OCI-LY3 (cell line): ENCODE measurements at regions not wholly inside any gene's neighbourhood (a gene's known extent, or its start where the extent isn't known, plus 50 kb on each side); places are given as distances from the start of the nearest gene placed in this dataset.
"Not testable (repeated sequence)": the region's sequence is repeated elsewhere in the genome, so short reads cannot be mapped to it uniquely, and the experiment has no call there.

Experiments
- H2AFZ ChIP-seq: fragments of 200-600, 300-600 bp; shearing (Covaris generic); 2 replicates; pipeline ENCODE4 v1.6.0; 2014; ENCODE audit warnings: antibody characterized with exemption, low read depth, low read length
- H3K27ac ChIP-seq: fragments of 200-600, 300-600 bp; sonication (generic); 2 replicates; pipeline ENCODE4 v1.5.1; 2014; ENCODE audit warnings: mild to moderate bottlenecking, low read length, moderate library complexity, mixed read lengths
- H3K27me3 ChIP-seq: fragments of 200-600, 300-600 bp; sonication (generic); 2 replicates; pipeline ENCODE4 v1.6.1; 2014; ENCODE audit warnings: low read depth, low read length, mixed read lengths
- H3K36me3 ChIP-seq: fragments of 200-600, 300-600 bp; sonication (generic); replicated peaks from 2 replicates; pipeline ENCODE3; 2014; ENCODE audit warnings: low read depth, low read length, mixed read lengths
- H3K4me1 ChIP-seq: fragments of 300-600, 200-600 bp; sonication (generic); 2 replicates; pipeline ENCODE4 v1.6.1; 2014; ENCODE audit warnings: low read length, mixed read lengths
- H3K4me2 ChIP-seq: fragments of 200-600, 300-600 bp; sonication (generic); 2 replicates; pipeline ENCODE4 v1.6.1; 2014; ENCODE audit warnings: low read length, mixed read lengths
- H3K4me3 ChIP-seq: fragments of 300-600, 200-600 bp; sonication (generic); 2 replicates; pipeline ENCODE4 v1.5.1; 2014; ENCODE audit warnings: antibody characterized with exemption, mild to moderate bottlenecking, low read length, moderate library complexity
- H3K79me2 ChIP-seq: fragments of 300-600, 200-600 bp; shearing (Covaris generic); 2 replicates; pipeline ENCODE4 v1.6.1; 2014; ENCODE audit warnings: mild to moderate bottlenecking, low read length, mixed read lengths
- H3K9ac ChIP-seq: fragments of 300-600, 200-600 bp; shearing (Covaris generic); 2 replicates; pipeline ENCODE4 v1.6.0; 2014; ENCODE audit warnings: mild to moderate bottlenecking, low read length, moderate library complexity
- H3K9me3 ChIP-seq: fragments of 200-600, 300-600 bp; shearing (Covaris generic); 2 replicates; pipeline ENCODE4 v1.6.1; 2014; ENCODE audit warnings: low read length, mixed read lengths; ENCODE audit not compliant: insufficient read depth
- H4K20me1 ChIP-seq: fragments of 200-600, 300-600 bp; sonication (generic); 2 replicates; pipeline ENCODE4 v1.6.1; 2016; ENCODE audit warnings: low read length, mixed read lengths; ENCODE audit not compliant: insufficient read depth
- CTCF ChIP-seq: fragments of 200-600, 300-600 bp; sonication (generic); IDR thresholded peaks from 2 replicates; pipeline ENCODE4 v1.5.1; 2014; ENCODE audit warnings: antibody characterized with exemption, low read length, low read depth
- EZH2phosphoT487 ChIP-seq: fragments of 200-600 bp; shearing (Covaris generic); IDR thresholded peaks from 2 replicates; pipeline ENCODE4 v1.6.1; 2018; ENCODE audit warnings: antibody characterized with exemption, mixed run types, low read depth

- Histone ChIP-seq H3K9me3 (no peaks in the 10 kb centered on the region), H3K4me1 (0 out of 2 replicates have a peak, but pooled peaks cover 3% of the 10 kb centered on the region), H4K20me1 (no peaks in the 10 kb centered on the region), H3K36me3 (no peaks in the 10 kb centered on the region), H3K27me3 (no peaks in the 10 kb centered on the region), H3K9ac (no peak overlapping the region), H3K4me3 (no peak overlapping the region), H3K4me2 (no peak overlapping the region), H3K79me2 (no peaks in the 10 kb centered on the region), H2AFZ (no peak overlapping the region), H3K27ac (no peak overlapping the region)
- TF ChIP-seq CTCF (no peak), EZH2phosphoT487 (no peak)
Measured at GRCh38 chr3:166986000-166986399, 394.1 kb downstream of the ZBBX start.

GRCh38 chr3:166975796-166976195 lies 404.3 kb downstream of the ZBBX start:
- not testable (repeated sequence) for H3K4me2 ChIP-seq, H3K4me3 ChIP-seq, H3K27ac ChIP-seq, H4K20me1 ChIP-seq, H3K9ac ChIP-seq, H3K4me1 ChIP-seq, H3K9me3 ChIP-seq, H3K27me3 ChIP-seq, H3K36me3 ChIP-seq, H3K79me2 ChIP-seq, H2AFZ ChIP-seq

GRCh38 chr3:166967714-166968113 lies 412.4 kb downstream of the ZBBX start:
- not testable (repeated sequence) for H3K4me3 ChIP-seq, H3K27me3 ChIP-seq, H3K4me1 ChIP-seq

GRCh38 chr3:166962911-166963310 lies 417.2 kb downstream of the ZBBX start:
- no peak overlapping the region for H2AFZ ChIP-seq
- no peak overlapping the region for H3K9ac ChIP-seq
- H3K9me3 ChIP-seq: no peaks in the 10 kb centered on the region
- H3K27ac ChIP-seq: no peak overlapping the region
- H3K36me3 ChIP-seq: no peaks in the 10 kb centered on the region
- H3K4me3 ChIP-seq: no peak overlapping the region
- 0 out of 2 replicates have a peak, but pooled peaks cover 2% of the 10 kb centered on the region for H3K4me1 ChIP-seq
- TF ChIP-seq CTCF (no peak), EZH2phosphoT487 (no peak)
- H3K79me2 ChIP-seq: no peaks in the 10 kb centered on the region
- H4K20me1 ChIP-seq: no peaks in the 10 kb centered on the region
- no peak overlapping the region for H3K4me2 ChIP-seq
- no peaks in the 10 kb centered on the region for H3K27me3 ChIP-seq

More at GRCh38 chr3:166967714-166968113, 412.4 kb downstream of the ZBBX start:
- H3K9ac ChIP-seq, H3K9me3 ChIP-seq, H2AFZ ChIP-seq, H3K79me2 ChIP-seq, H3K4me2 ChIP-seq, H4K20me1 ChIP-seq, H3K36me3 ChIP-seq, H3K27ac ChIP-seq: not testable (repeated sequence)

GRCh38 chr3:166957121-166957520 lies 423.0 kb downstream of the ZBBX start:
- Histone ChIP-seq H3K4me1 (0 out of 2 replicates have a peak, but pooled peaks cover 2% of the 10 kb centered on the region), H4K20me1 (no peaks in the 10 kb centered on the region), H3K27me3 (no peaks in the 10 kb centered on the region), H3K79me2 (no peaks in the 10 kb centered on the region), H3K4me3 (no peak overlapping the region), H3K36me3 (no peaks in the 10 kb centered on the region), H2AFZ (no peak overlapping the region), H3K9me3 (no peaks in the 10 kb centered on the region), H3K27ac (no peak overlapping the region), H3K9ac (no peak overlapping the region), H3K4me2 (no peak overlapping the region)
- TF ChIP-seq EZH2phosphoT487 (no peak), CTCF (no peak)
